Epithelial cell of proximal tubule (primary cell): ENCODE measurements at regions not wholly inside any gene's neighbourhood (a gene's known extent, or its start where the extent isn't known, plus 50 kb on each side); places are given as distances from the start of the nearest gene placed in this dataset.

ENCODE experiments used
- DNase-seq: peaks from one replicate; pipeline ENCODE4 v3.0.0-alpha.2; 2011; ENCODE audit warnings: low read depth
- H3K4me3 ChIP-seq: 2 replicates; pipeline ENCODE4 v1.5.1; 2011; ENCODE audit warnings: low read depth, mild to moderate bottlenecking, low read length
- CTCF ChIP-seq: conservative IDR thresholded peaks from 2 replicates; pipeline ENCODE4 v1.5.1; 2012; ENCODE audit warnings: low read depth, mild to moderate bottlenecking, low read length

GRCh38 chr2:240226672-240227537 lies 86.4 kb upstream of the OTOS start:
- TF ChIP-seq CTCF, result no peak
- no peak for DNase-seq
- no peak overlapping the region for H3K4me3 ChIP-seq

GRCh38 chr2:240227538-240228428 lies 87.3 kb upstream of the OTOS start:
- no peak for DNase-seq
- TF ChIP-seq CTCF, result no peak
- H3K4me3 ChIP-seq, result no peak overlapping the region

GRCh38 chr2:240229005-240229404 lies 88.5 kb upstream of the OTOS start:
- TF ChIP-seq CTCF, result no peak
- no peak for DNase-seq
- no peak overlapping the region for H3K4me3 ChIP-seq

GRCh38 chr2:240229603-240230235 lies 89.3 kb upstream of the OTOS start:
- H3K4me3 ChIP-seq, result no peak overlapping the region
- peak; percentile 75 for DNase-seq
- TF ChIP-seq CTCF, result no peak

GRCh38 chr2:240230291-240230931 lies 90.0 kb upstream of the OTOS start:
- no peak for TF ChIP-seq CTCF
- no peak for DNase-seq
- no peak overlapping the region for H3K4me3 ChIP-seq

- no peak overlapping the region for H3K4me3 ChIP-seq
- DNase-seq, result no peak
- no peak for TF ChIP-seq CTCF
Observed at GRCh38 chr2:240231838-240232244, 91.4 kb upstream of the OTOS start.
